SK-N-SH (cell line): ENCODE measurements at regions not wholly inside any gene's neighbourhood (a gene's known extent, or its start where the extent isn't known, plus 50 kb on each side); places are given as distances from the start of the nearest gene placed in this dataset.

Source experiments
- EP300 ChIP-seq, 2 experiments: IDR thresholded peaks; 2 replicates each; pipeline versions ENCODE4 v1.4.0 to v1.6.1; 2012; ENCODE audit warnings: borderline replicate concordance in 1 of 2, low read depth in 1 of 2, low read length in 1 of 2
- YY1 ChIP-seq: IDR thresholded peaks from 2 replicates; pipeline ENCODE4 v1.4.0; 2012; ENCODE audit warnings: low read depth, mild to moderate bottlenecking
- TF ChIP-seq, protein P1 (sequence below): IDR thresholded peaks from 2 replicates; pipeline ENCODE4 v1.6.1; 2012; ENCODE audit warnings: mild to moderate bottlenecking, low read depth, low read length, moderate library complexity
- TF ChIP-seq, protein P2 (sequence below): IDR thresholded peaks from 2 replicates; pipeline ENCODE4; 2012

DNA sequence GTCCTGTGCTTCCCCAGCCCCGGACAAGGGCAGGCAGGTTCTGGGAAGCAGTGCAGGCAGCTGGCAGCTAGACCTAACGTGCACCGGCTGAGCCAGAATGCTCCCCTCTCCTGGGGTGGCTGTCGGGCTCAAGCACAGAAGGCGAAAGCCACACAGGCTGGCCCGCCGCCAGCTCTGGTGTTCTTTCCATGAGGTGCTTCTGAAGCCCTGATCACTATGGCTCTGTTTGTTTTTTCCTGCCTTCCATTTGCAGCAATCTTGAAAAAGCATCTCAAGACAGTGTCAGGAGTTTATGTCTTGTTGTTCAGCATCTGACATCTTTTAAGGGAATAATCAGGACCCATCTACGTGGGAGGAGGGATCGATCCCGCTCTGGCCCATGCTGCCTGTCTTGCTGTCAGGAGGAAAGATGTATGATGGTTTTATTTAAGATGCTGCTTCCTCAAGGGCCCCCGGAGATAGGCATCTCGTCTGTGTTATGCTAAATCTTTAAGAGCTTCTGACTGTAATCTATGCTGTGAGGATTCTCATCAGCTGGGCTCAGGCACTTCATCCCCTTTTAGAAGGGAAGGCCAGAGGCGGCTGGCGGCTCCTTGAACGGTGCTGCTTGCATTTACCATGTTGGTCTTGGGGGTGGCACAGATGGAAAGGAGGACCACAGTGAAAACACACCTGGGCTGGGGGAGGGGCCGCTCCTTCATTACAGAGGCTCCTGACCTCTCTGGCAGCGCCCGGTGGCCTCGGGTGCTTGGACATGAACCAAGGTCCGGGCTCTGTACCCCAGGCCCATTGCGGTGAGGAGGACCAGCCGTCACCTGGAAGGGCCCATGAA lies 118.5 kb upstream of the HDAC4 start:
- TF ChIP-seq, protein P1, sequence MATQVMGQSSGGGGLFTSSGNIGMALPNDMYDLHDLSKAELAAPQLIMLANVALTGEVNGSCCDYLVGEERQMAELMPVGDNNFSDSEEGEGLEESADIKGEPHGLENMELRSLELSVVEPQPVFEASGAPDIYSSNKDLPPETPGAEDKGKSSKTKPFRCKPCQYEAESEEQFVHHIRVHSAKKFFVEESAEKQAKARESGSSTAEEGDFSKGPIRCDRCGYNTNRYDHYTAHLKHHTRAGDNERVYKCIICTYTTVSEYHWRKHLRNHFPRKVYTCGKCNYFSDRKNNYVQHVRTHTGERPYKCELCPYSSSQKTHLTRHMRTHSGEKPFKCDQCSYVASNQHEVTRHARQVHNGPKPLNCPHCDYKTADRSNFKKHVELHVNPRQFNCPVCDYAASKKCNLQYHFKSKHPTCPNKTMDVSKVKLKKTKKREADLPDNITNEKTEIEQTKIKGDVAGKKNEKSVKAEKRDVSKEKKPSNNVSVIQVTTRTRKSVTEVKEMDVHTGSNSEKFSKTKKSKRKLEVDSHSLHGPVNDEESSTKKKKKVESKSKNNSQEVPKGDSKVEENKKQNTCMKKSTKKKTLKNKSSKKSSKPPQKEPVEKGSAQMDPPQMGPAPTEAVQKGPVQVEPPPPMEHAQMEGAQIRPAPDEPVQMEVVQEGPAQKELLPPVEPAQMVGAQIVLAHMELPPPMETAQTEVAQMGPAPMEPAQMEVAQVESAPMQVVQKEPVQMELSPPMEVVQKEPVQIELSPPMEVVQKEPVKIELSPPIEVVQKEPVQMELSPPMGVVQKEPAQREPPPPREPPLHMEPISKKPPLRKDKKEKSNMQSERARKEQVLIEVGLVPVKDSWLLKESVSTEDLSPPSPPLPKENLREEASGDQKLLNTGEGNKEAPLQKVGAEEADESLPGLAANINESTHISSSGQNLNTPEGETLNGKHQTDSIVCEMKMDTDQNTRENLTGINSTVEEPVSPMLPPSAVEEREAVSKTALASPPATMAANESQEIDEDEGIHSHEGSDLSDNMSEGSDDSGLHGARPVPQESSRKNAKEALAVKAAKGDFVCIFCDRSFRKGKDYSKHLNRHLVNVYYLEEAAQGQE = no peak
- TF ChIP-seq YY1 = no peak
- TF ChIP-seq EP300 (IDR thresholded peaks at IDR 0.05; ENCODE audit: borderline replicate concordance in 1 of 2, low read depth in 1 of 2, low read length in 1 of 2) = no peak
- TF ChIP-seq, protein P2, sequence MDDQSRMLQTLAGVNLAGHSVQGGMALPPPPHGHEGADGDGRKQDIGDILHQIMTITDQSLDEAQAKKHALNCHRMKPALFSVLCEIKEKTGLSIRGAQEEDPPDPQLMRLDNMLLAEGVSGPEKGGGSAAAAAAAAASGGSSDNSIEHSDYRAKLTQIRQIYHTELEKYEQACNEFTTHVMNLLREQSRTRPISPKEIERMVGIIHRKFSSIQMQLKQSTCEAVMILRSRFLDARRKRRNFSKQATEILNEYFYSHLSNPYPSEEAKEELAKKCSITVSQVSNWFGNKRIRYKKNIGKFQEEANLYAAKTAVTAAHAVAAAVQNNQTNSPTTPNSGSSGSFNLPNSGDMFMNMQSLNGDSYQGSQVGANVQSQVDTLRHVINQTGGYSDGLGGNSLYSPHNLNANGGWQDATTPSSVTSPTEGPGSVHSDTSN = no peak
